Gastrocnemius medialis (tissue), 4 donors: ENCODE measurements at regions not wholly inside any gene's neighbourhood (a gene's known extent, or its start where the extent isn't known, plus 50 kb on each side); places are given as distances from the start of the nearest gene placed in this dataset.
A peak's percentile ranks its signal among the peaks of the same experiment; 100 is the strongest.

ENCODE experiments used
- ATAC-seq, 2 donors: fragments of 150-250 bp; one replicate each; pipeline ENCODE4 v1.9.1; 2016
- DNase-seq, 2 donors: peaks; one replicate each; pipeline ENCODE4 v3.0.0-alpha.2; 2019
- H3K27ac ChIP-seq, 4 donors: fragments of 200-600 bp; sonication (generic); 1 replicate in 1 of 4; 2 replicates in 3 of 4; pipeline ENCODE4 v1.5.1; 2016 to 2018; ENCODE audit warnings: mild to moderate bottlenecking in 2 of 4, moderate library complexity in 1 of 4
- H3K27me3 ChIP-seq, 3 donors: fragments of 200-600 bp; sonication (generic) in 2 of 3; 1 replicate in 1 of 3; 2 replicates in 2 of 3; pipeline versions ENCODE4 v1.5.1 to v1.6.0; 2016 to 2019; ENCODE audit warnings: mild to moderate bottlenecking in 1 of 3, moderate library complexity in 1 of 3
- H3K36me3 ChIP-seq, 2 donors: fragments of 200-600 bp; sonication (generic) in 1 of 2; one replicate each; pipeline ENCODE4 v1.5.1; 2017 to 2018
- H3K4me1 ChIP-seq, 2 donors: fragments of 200-600 bp; sonication (generic) in 1 of 2; one replicate each; pipeline ENCODE4 v1.5.1; 2016 to 2017; ENCODE audit warnings: mild to moderate bottlenecking in 2 of 2
- H3K4me3 ChIP-seq, 4 donors: fragments of 200-600 bp; sonication (generic) in 3 of 4; 1 replicate in 1 of 4; 2 replicates in 3 of 4; pipeline ENCODE4 v1.5.1; 2016 to 2019; ENCODE audit warnings: mild to moderate bottlenecking in 2 of 4
- H3K9me3 ChIP-seq, 3 donors: fragments of 200-600 bp; sonication (generic) in 2 of 3; 1 replicate in 1 of 3; 2 replicates in 2 of 3; pipeline ENCODE4 v1.5.1; 2016 to 2019
- CTCF ChIP-seq, 5 experiments: fragments of 450-650 bp in 3 of 5; fragments of 200-600 bp in 2 of 5; sonication (generic) in 2 of 5; IDR thresholded peaks in 4 of 5; conservative IDR thresholded peaks in 1 of 5; 1 replicate in 4 of 5; 2 replicates in 1 of 5; pipeline ENCODE4 v1.5.1; 2016 to 2019; ENCODE audit warnings: antibody characterized with exemption in 5 of 5, mild to moderate bottlenecking in 3 of 5, moderate library complexity in 3 of 5
- POLR2A ChIP-seq, 2 donors: fragments of 450-650 bp; IDR thresholded peaks; one replicate each; pipeline ENCODE4 v1.6.1; 2017; ENCODE audit warnings: antibody characterized with exemption in 2 of 2, mild to moderate bottlenecking in 2 of 2, moderate library complexity in 2 of 2
- in situ Hi-C, 4 donors: fragments of 200-750 bp; cut with MboI; loops; one replicate each; pipeline versions ENCODE4 v1.15.0 to v1.8.0; 2017; ENCODE audit warnings: low sequenced_read_pairs in 4 of 4
- intact Hi-C: fragments of 100-400 bp; cut with DNase I; formaldehyde crosslinking; loops from one replicate; pipeline ENCODE4 v1.15.1; 2023; ENCODE audit warnings: low total_unique reads

- intact Hi-C loops, result no loop called here
- in situ Hi-C loops, result no loop called here
- Histone ChIP-seq H3K36me3 (no peaks in the 10 kb centered on the region), H3K9me3 (no peaks in the 10 kb centered on the region), H3K27ac (peak overlapping the region; percentile 64 to 76 (median 74)), H3K4me1 (peaks cover 8 to 14% of the 10 kb centered on the region in 2 donors), H3K27me3 (no peaks in the 10 kb centered on the region), H3K4me3 (peak overlapping the region; percentile 38 to 54 (median 46))
- TF ChIP-seq POLR2A (IDR thresholded peaks at IDR 0.05) (peak in 1 of 2 donors; percentile 9), CTCF (IDR thresholded peaks at IDR 0.05 in 4 of 5, conservative IDR thresholded peaks at IDR 0.05 in 1 of 5) (no peak)
- ATAC-seq, result peak; percentile 91 to 94
- DNase-seq, result peak; percentile 83 to 92
These were observed 79.1 kb upstream of the MEF2A start for GRCh38 chr15:99486371-99487336.

GRCh38 chr15:99487337-99487730 lies 78.5 kb upstream of the MEF2A start:
- in situ Hi-C loops (no loop called here), intact Hi-C loops (no loop called here)
- Histone ChIP-seq H3K9me3 (no peaks in the 10 kb centered on the region), H3K4me1 (peaks cover 8 to 14% of the 10 kb centered on the region in 2 donors), H3K4me3 (peak overlapping the region in 2 of 4 donors; percentile 48 to 54), H3K36me3 (no peaks in the 10 kb centered on the region), H3K27me3 (no peaks in the 10 kb centered on the region), H3K27ac (peak overlapping the region; percentile 64 to 76 (median 74))
- TF ChIP-seq CTCF (IDR thresholded peaks at IDR 0.05 in 4 of 5, conservative IDR thresholded peaks at IDR 0.05 in 1 of 5) (no peak), POLR2A (IDR thresholded peaks at IDR 0.05) (no peak)
- DNase-seq (no peak), ATAC-seq (no peak)

GRCh38 chr15:99492275-99492674 lies 73.5 kb upstream of the MEF2A start:
- no peak for TF ChIP-seq POLR2A (IDR thresholded peaks at IDR 0.05)
- TF ChIP-seq CTCF (IDR thresholded peaks at IDR 0.05 in 4 of 5, conservative IDR thresholded peaks at IDR 0.05 in 1 of 5), result no peak
- ATAC-seq, result no peak
- intact Hi-C loops (no loop called here), in situ Hi-C loops (no loop called here)
- H3K9me3 ChIP-seq, result no peaks in the 10 kb centered on the region
- peaks cover 4% of the 10 kb centered on the region in 2 donors for H3K4me1 ChIP-seq
- H3K36me3 ChIP-seq, result no peaks in the 10 kb centered on the region
- H3K4me3 ChIP-seq, result no peak overlapping the region
- H3K27me3 ChIP-seq, result no peaks in the 10 kb centered on the region
- no peak overlapping the region for H3K27ac ChIP-seq
- no peak for DNase-seq

- Histone ChIP-seq H3K27ac (no peak overlapping the region), H3K9me3 (no peaks in the 10 kb centered on the region), H3K36me3 (no peaks in the 10 kb centered on the region), H3K4me1 (peaks cover 0 to 3% of the 10 kb centered on the region in 2 donors), H3K27me3 (no peaks in the 10 kb centered on the region), H3K4me3 (no peak overlapping the region)
- in situ Hi-C loops, result no loop called here
- intact Hi-C loops, result no loop called here
- DNase-seq, result no peak
- no peak for ATAC-seq
- TF ChIP-seq CTCF (IDR thresholded peaks at IDR 0.05 in 4 of 5, conservative IDR thresholded peaks at IDR 0.05 in 1 of 5) (no peak), POLR2A (IDR thresholded peaks at IDR 0.05) (no peak)
These were observed 73.1 kb upstream of the MEF2A start for GRCh38 chr15:99492716-99493115.
